Ascending aorta (tissue), 2 donors: ENCODE measurements at regions not wholly inside any gene's neighbourhood (a gene's known extent, or its start where the extent isn't known, plus 50 kb on each side); places are given as distances from the start of the nearest gene placed in this dataset.

Experiments
- DNase-seq, 2 donors: peaks; one replicate each; pipeline ENCODE4 v3.0.0-alpha.2; 2019; ENCODE audit warnings: low spot score in 2 of 2
- H3K27ac ChIP-seq, 2 donors: fragments of 200-600 bp; sonication (generic); one replicate each; pipeline ENCODE4 v1.5.1; 2016 to 2017; ENCODE audit warnings: mild to moderate bottlenecking in 1 of 2
- H3K27me3 ChIP-seq: fragments of 200-600 bp; sonication (generic); one replicate; pipeline ENCODE4 v1.5.1; 2017
- H3K36me3 ChIP-seq, 2 donors: fragments of 200-600 bp; sonication (generic); one replicate each; pipeline ENCODE4 v1.5.1; 2016
- H3K4me1 ChIP-seq, 2 donors: fragments of 200-600 bp; sonication (generic); one replicate each; pipeline ENCODE4 v1.5.1; 2016 to 2017; ENCODE audit warnings: mild to moderate bottlenecking in 1 of 2
- H3K4me3 ChIP-seq, 2 donors: fragments of 200-600 bp; sonication (generic); one replicate each; pipeline ENCODE4 v1.5.1; 2016 to 2017; ENCODE audit warnings: mild to moderate bottlenecking in 1 of 2
- H3K9me3 ChIP-seq, 2 donors: fragments of 200-600 bp; sonication (generic); one replicate each; pipeline ENCODE4 v1.5.1; 2016
- CTCF ChIP-seq, 3 experiments: fragments of 200-600 bp in 2 of 3; fragments of 450-650 bp in 1 of 3; sonication (generic) in 2 of 3; IDR thresholded peaks; one replicate each; pipeline ENCODE4 v1.5.1; 2016 to 2019; ENCODE audit warnings: antibody characterized with exemption in 3 of 3, mild to moderate bottlenecking in 1 of 3, moderate library complexity in 1 of 3
- intact Hi-C: fragments of 100-400 bp; cut with DNase I; formaldehyde crosslinking; loops from one replicate; pipeline ENCODE4 v1.15.1; 2023

GRCh38 chr3:26070854-26071253, 281.0 kb downstream of the OXSM start:
- TF ChIP-seq CTCF (IDR thresholded peaks at IDR 0.05): no peak
- Histone ChIP-seq H3K36me3 (no peaks in the 10 kb centered on the region), H3K9me3 (no peaks in the 10 kb centered on the region), H3K4me3 (no peak overlapping the region), H3K4me1 (no peaks in the 10 kb centered on the region), H3K27ac (no peak overlapping the region), H3K27me3 (no peaks in the 10 kb centered on the region)
- DNase-seq: no peak
- intact Hi-C loops: no loop called here

DNA sequence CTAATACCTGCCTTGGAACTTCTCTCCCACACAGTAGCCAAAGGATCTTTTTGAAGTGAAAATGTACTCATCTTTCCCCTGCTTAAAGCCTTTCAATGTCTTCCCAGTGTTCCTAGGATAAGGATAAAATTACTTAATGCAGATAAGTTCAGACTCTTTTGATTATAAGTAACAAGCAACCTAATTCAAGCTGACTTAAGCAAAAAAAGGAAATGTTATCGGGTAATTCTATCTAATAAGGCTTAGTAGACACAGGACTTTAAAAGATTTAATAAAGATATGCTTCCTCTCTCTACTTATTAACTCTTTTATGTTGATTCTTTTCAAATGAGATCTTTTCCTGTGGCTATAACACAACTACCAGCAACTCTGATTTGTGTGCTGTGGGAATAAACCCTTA, 284.2 kb downstream of the OXSM start:
- intact Hi-C loops: no loop called here
- Histone ChIP-seq H3K9me3 (no peaks in the 10 kb centered on the region), H3K27me3 (no peaks in the 10 kb centered on the region), H3K36me3 (no peaks in the 10 kb centered on the region), H3K4me1 (no peaks in the 10 kb centered on the region), H3K4me3 (no peak overlapping the region), H3K27ac (no peak overlapping the region)
- no peak for DNase-seq
- TF ChIP-seq CTCF (IDR thresholded peaks at IDR 0.05): no peak

DNA sequence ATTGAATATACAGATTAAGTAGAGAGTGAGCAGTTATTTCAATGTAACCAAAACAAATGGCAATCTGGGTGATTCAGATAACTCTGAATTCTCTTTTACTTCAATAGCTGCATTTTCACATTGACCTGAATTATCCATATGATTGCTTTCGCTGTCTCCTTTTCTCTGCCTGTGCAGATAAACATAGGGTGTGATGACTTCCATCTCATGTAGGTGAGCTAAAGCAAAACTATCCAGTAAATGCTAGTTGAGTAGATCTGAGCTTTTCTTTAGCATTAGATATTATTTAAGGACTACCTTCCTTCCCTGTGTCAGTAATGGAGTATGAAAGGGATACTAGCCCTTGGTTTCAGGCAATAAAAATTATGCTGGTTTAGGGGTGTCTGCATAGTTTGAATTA, 288.6 kb downstream of the OXSM start:
- no peaks in the 10 kb centered on the region for H3K27me3 ChIP-seq
- DNase-seq: no peak
- no peak overlapping the region for H3K4me3 ChIP-seq
- no peak overlapping the region for H3K27ac ChIP-seq
- TF ChIP-seq CTCF (IDR thresholded peaks at IDR 0.05): no peak
- no peaks in the 10 kb centered on the region for H3K9me3 ChIP-seq
- H3K36me3 ChIP-seq: no peaks in the 10 kb centered on the region
- intact Hi-C loops: no loop called here
- H3K4me1 ChIP-seq: no peaks in the 10 kb centered on the region

- Histone ChIP-seq H3K4me3 (no peak overlapping the region), H3K9me3 (no peaks in the 10 kb centered on the region), H3K27me3 (no peaks in the 10 kb centered on the region), H3K36me3 (no peaks in the 10 kb centered on the region), H3K27ac (no peak overlapping the region), H3K4me1 (no peaks in the 10 kb centered on the region)
- no peak for TF ChIP-seq CTCF (IDR thresholded peaks at IDR 0.05)
- intact Hi-C loops: no loop called here
- DNase-seq: no peak
Measured at GRCh38 chr3:26081166-26081565, 291.3 kb downstream of the OXSM start.

- Histone ChIP-seq H3K4me3 (no peak overlapping the region), H3K36me3 (no peaks in the 10 kb centered on the region), H3K27ac (no peak overlapping the region), H3K9me3 (no peaks in the 10 kb centered on the region), H3K27me3 (no peaks in the 10 kb centered on the region), H3K4me1 (no peaks in the 10 kb centered on the region)
- no peak for TF ChIP-seq CTCF (IDR thresholded peaks at IDR 0.05)
- intact Hi-C loops: no loop called here
- no peak for DNase-seq
Measured at GRCh38 chr3:26081806-26082205, 291.9 kb downstream of the OXSM start.

- Histone ChIP-seq H3K27ac (no peak overlapping the region), H3K9me3 (peaks cover 0 to 6% of the 10 kb centered on the region in 2 donors), H3K27me3 (no peaks in the 10 kb centered on the region), H3K4me1 (no peaks in the 10 kb centered on the region), H3K4me3 (no peak overlapping the region), H3K36me3 (no peaks in the 10 kb centered on the region)
- no peak for TF ChIP-seq CTCF (IDR thresholded peaks at IDR 0.05)
- no peak for DNase-seq
- intact Hi-C loops: no loop called here
Measured at GRCh38 chr3:26082911-26083310, 293.0 kb downstream of the OXSM start.
